Astrocyte (in vitro differentiated cells and primary cell): ENCODE measurements at regions not wholly inside any gene's neighbourhood (a gene's known extent, or its start where the extent isn't known, plus 50 kb on each side); places are given as distances from the start of the nearest gene placed in this dataset.

Experiments used
- DNase-seq: peaks from one replicate; pipeline ENCODE4 v3.0.0-alpha.2; 2010; ENCODE audit warnings: low read depth
- FAIRE-seq: peaks from 2 replicates; lab custom pipeline; 2011; peaks lifted over from hg19 to GRCh38; lab: Jason Lieb, UNC
- H2AFZ ChIP-seq: 2 replicates; pipeline ENCODE4 v1.6.0; 2012; ENCODE audit warnings: low read depth, low read length, inconsistent platforms
- H3K27ac ChIP-seq: 2 replicates; pipeline ENCODE4 v1.5.1; 2011; ENCODE audit warnings: low read depth, low read length, inconsistent platforms
- H3K27me3 ChIP-seq: 2 replicates; pipeline ENCODE4 v1.6.0; 2011; ENCODE audit warnings: low read length, inconsistent platforms; ENCODE audit not compliant: insufficient read depth
- H3K36me3 ChIP-seq: 2 replicates; pipeline ENCODE4 v1.5.1; 2011; ENCODE audit warnings: low read length, inconsistent platforms; ENCODE audit not compliant: insufficient read depth
- H3K4me1 ChIP-seq: 2 replicates; pipeline ENCODE4 v1.5.1; 2011; ENCODE audit warnings: low read length, inconsistent platforms; ENCODE audit not compliant: insufficient read depth
- H3K4me2 ChIP-seq: 2 replicates; pipeline ENCODE4 v1.6.0; 2012; ENCODE audit warnings: low read length, inconsistent platforms
- H3K4me3 ChIP-seq: 2 replicates; pipeline ENCODE4 v1.5.1; 2011; ENCODE audit warnings: low read depth, mild to moderate bottlenecking, low read length, inconsistent platforms; ENCODE audit not compliant: insufficient read depth
- H3K79me2 ChIP-seq: 2 replicates; pipeline ENCODE4 v1.6.0; 2012; ENCODE audit warnings: mild to moderate bottlenecking, low read length, inconsistent platforms; ENCODE audit not compliant: insufficient read depth
- H3K9ac ChIP-seq: 2 replicates; pipeline ENCODE4 v1.6.0; 2012; ENCODE audit warnings: mild to moderate bottlenecking, low read length, inconsistent platforms
- H3K9me3 ChIP-seq: 2 replicates; pipeline ENCODE4 v1.5.1; 2012; ENCODE audit warnings: low read depth, mild to moderate bottlenecking, low read length, inconsistent platforms; ENCODE audit not compliant: insufficient read depth
- H4K20me1 ChIP-seq: 2 replicates; pipeline ENCODE4 v1.6.0; 2012; ENCODE audit warnings: low read length, inconsistent platforms; ENCODE audit not compliant: insufficient read depth
- H3K27ac Mint-ChIP-seq: one replicate; pipeline ENCODE4 v1.8.0; 2021; ENCODE audit warnings: mild to moderate bottlenecking, mixed read lengths; ENCODE audit not compliant: unreplicated experiment
- H3K27me3 Mint-ChIP-seq: one replicate; pipeline ENCODE4 v1.8.0; 2021; ENCODE audit warnings: low read depth, mixed read lengths; ENCODE audit not compliant: unreplicated experiment
- H3K36me3 Mint-ChIP-seq: one replicate; pipeline ENCODE4 v1.8.0; 2021; ENCODE audit warnings: low read depth, mixed read lengths; ENCODE audit not compliant: unreplicated experiment
- H3K4me1 Mint-ChIP-seq: one replicate; pipeline ENCODE4 v1.8.0; 2021; ENCODE audit warnings: low read depth, mixed read lengths; ENCODE audit not compliant: unreplicated experiment
- H3K4me3 Mint-ChIP-seq: one replicate; pipeline ENCODE4 v1.8.0; 2021; ENCODE audit warnings: mild to moderate bottlenecking, moderate library complexity, mixed read lengths; ENCODE audit not compliant: unreplicated experiment
- H3K9me3 Mint-ChIP-seq: one replicate; pipeline ENCODE4 v1.8.0; 2021; ENCODE audit warnings: mild to moderate bottlenecking, mixed read lengths; ENCODE audit not compliant: unreplicated experiment
- CTCF ChIP-seq: IDR thresholded peaks from 2 replicates; pipeline ENCODE4 v1.5.1; 2011; ENCODE audit warnings: low read depth, mild to moderate bottlenecking, inconsistent platforms, low read length, moderate library complexity; ENCODE audit not compliant: insufficient read depth
- EZH2 ChIP-seq: IDR thresholded peaks from 2 replicates; pipeline ENCODE4 v1.6.1; 2012; ENCODE audit warnings: mild to moderate bottlenecking, low read length, inconsistent platforms; ENCODE audit not compliant: insufficient read depth

GRCh38 chr14:66421990-66422946, 63.9 kb upstream of the CCDC196 start:
- no peaks in the 10 kb centered on the region for H3K79me2 ChIP-seq
- no peaks in the 10 kb centered on the region for H3K4me1 ChIP-seq
- Mint-ChIP-seq H3K9me3 (no peaks in the 10 kb centered on the region), H3K27me3 (no peaks in the 10 kb centered on the region), H3K4me1 (no peaks in the 10 kb centered on the region), H3K27ac (no peak overlapping the region), H3K36me3 (no peaks in the 10 kb centered on the region), H3K4me3 (no peak overlapping the region)
- no peak overlapping the region for H3K4me2 ChIP-seq
- DNase-seq (no peak), FAIRE-seq (no peak)
- no peaks in the 10 kb centered on the region for H4K20me1 ChIP-seq
- H2AFZ ChIP-seq = no peak overlapping the region
- H3K27me3 ChIP-seq = no peaks in the 10 kb centered on the region
- no peak overlapping the region for H3K9ac ChIP-seq
- no peak overlapping the region for H3K4me3 ChIP-seq
- no peaks in the 10 kb centered on the region for H3K9me3 ChIP-seq
- TF ChIP-seq EZH2 (no peak), CTCF (no peak)
- no peak overlapping the region for H3K27ac ChIP-seq
- H3K36me3 ChIP-seq = no peaks in the 10 kb centered on the region

GRCh38 chr14:66425402-66425801, 60.8 kb upstream of the CCDC196 start:
- TF ChIP-seq EZH2 (no peak), CTCF (no peak)
- Histone ChIP-seq H3K27ac (no peak overlapping the region), H3K4me2 (no peak overlapping the region), H3K4me1 (no peaks in the 10 kb centered on the region), H3K4me3 (no peak overlapping the region), H3K9ac (no peak overlapping the region), H4K20me1 (no peaks in the 10 kb centered on the region), H3K9me3 (no peaks in the 10 kb centered on the region), H3K27me3 (no peaks in the 10 kb centered on the region), H3K79me2 (no peaks in the 10 kb centered on the region), H3K36me3 (no peaks in the 10 kb centered on the region), H2AFZ (no peak overlapping the region)
- H3K9me3 Mint-ChIP-seq = no peaks in the 10 kb centered on the region
- H3K4me3 Mint-ChIP-seq = no peak overlapping the region
- H3K4me1 Mint-ChIP-seq = no peaks in the 10 kb centered on the region
- H3K27ac Mint-ChIP-seq = no peak overlapping the region
- no peak for DNase-seq
- no peak for FAIRE-seq
- H3K27me3 Mint-ChIP-seq = no peaks in the 10 kb centered on the region
- H3K36me3 Mint-ChIP-seq = no peaks in the 10 kb centered on the region

GRCh38 chr14:66426451-66426850, 59.7 kb upstream of the CCDC196 start:
- Histone ChIP-seq H3K79me2 (no peaks in the 10 kb centered on the region), H4K20me1 (no peaks in the 10 kb centered on the region), H3K36me3 (no peaks in the 10 kb centered on the region), H3K27ac (no peak overlapping the region), H3K9me3 (no peaks in the 10 kb centered on the region), H3K4me1 (no peaks in the 10 kb centered on the region), H3K4me2 (no peak overlapping the region), H3K27me3 (no peaks in the 10 kb centered on the region), H3K9ac (no peak overlapping the region), H2AFZ (no peak overlapping the region), H3K4me3 (no peak overlapping the region)
- Mint-ChIP-seq H3K4me1 (no peaks in the 10 kb centered on the region), H3K36me3 (no peaks in the 10 kb centered on the region), H3K4me3 (no peak overlapping the region), H3K27ac (no peak overlapping the region), H3K9me3 (no peaks in the 10 kb centered on the region), H3K27me3 (no peaks in the 10 kb centered on the region)
- DNase-seq = no peak
- no peak for FAIRE-seq
- TF ChIP-seq CTCF = no peak
- TF ChIP-seq EZH2 = no peak
